GM23338 (cell line): ENCODE measurements at regions not wholly inside any gene's neighbourhood (a gene's known extent, or its start where the extent isn't known, plus 50 kb on each side); places are given as distances from the start of the nearest gene placed in this dataset.

ENCODE experiments used
- CTCF ChIP-seq, 2 experiments: fragments of 200-600 bp in 1 of 2; sonication (generic) in 1 of 2; conservative IDR thresholded peaks; 2 replicates each; pipeline versions ENCODE4 v1.5.1 to v1.6.1; 2016 to 2017; ENCODE audit warnings: antibody characterized with exemption in 2 of 2, low read depth in 2 of 2, mild to moderate bottlenecking in 2 of 2, moderate library complexity in 1 of 2
- EZH2 ChIP-seq: fragments of 200-600 bp; sonication (generic); IDR thresholded peaks from one replicate; pipeline ENCODE4 v1.8.0; 2017; ENCODE audit warnings: antibody characterized with exemption, mild to moderate bottlenecking, low read depth; ENCODE audit not compliant: unreplicated experiment
- EZH2phosphoT487 ChIP-seq: fragments of 200-600 bp; sonication (generic); IDR thresholded peaks from one replicate; pipeline ENCODE4 v1.8.1; 2018; ENCODE audit warnings: antibody characterized with exemption; ENCODE audit not compliant: unreplicated experiment
- JUNB ChIP-seq: IDR thresholded peaks from one replicate; pipeline ENCODE4 v1.6.1; 2016; ENCODE audit warnings: antibody characterized with exemption; ENCODE audit not compliant: unreplicated experiment
- NANOG ChIP-seq: IDR thresholded peaks from 2 replicates; pipeline ENCODE4 v1.6.1; 2016; ENCODE audit warnings: antibody characterized with exemption, borderline replicate concordance
- POLR2AphosphoS5 ChIP-seq: IDR thresholded peaks from 2 replicates; pipeline ENCODE4 v1.6.1; 2016; ENCODE audit warnings: antibody characterized with exemption, low read depth
- REST ChIP-seq: IDR thresholded peaks from one replicate; pipeline ENCODE4 v1.6.1; 2018; ENCODE audit warnings: antibody characterized with exemption; ENCODE audit not compliant: unreplicated experiment
- ZNF462 ChIP-seq: fragments of 250-450 bp; sonication (Bioruptor Pico); IDR thresholded peaks from 2 replicates; pipeline ENCODE4 v1.5.0; 2020; ENCODE audit warnings: mild to moderate bottlenecking, moderate library complexity

GRCh38 chr5:143977891-143978461 is 166.0 kb downstream of the HMHB1 start:
- TF ChIP-seq CTCF (conservative IDR thresholded peaks at IDR 0.05; ENCODE audit: low read depth in 2 of 2): no peak
- no peak for TF ChIP-seq EZH2phosphoT487
- no peak for TF ChIP-seq EZH2
- TF ChIP-seq REST: no peak
- TF ChIP-seq JUNB: no peak
- no peak for TF ChIP-seq ZNF462 (CRISPR knock-in tag)
- TF ChIP-seq POLR2AphosphoS5: no peak
- TF ChIP-seq NANOG: no peak
